WERI-Rb-1 (cell line): ENCODE measurements at regions not wholly inside any gene's neighbourhood (a gene's known extent, or its start where the extent isn't known, plus 50 kb on each side); places are given as distances from the start of the nearest gene placed in this dataset.

Experiments used
- DNase-seq: peaks from one replicate; pipeline ENCODE4 v3.0.0-alpha.2; 2020
- H3K27ac ChIP-seq: fragments of 250-450 bp; sonication (Bioruptor Pico); 2 replicates; pipeline ENCODE4 v1.5.1; 2020; ENCODE audit warnings: mild to moderate bottlenecking, moderate library complexity
- H3K27me3 ChIP-seq: fragments of 250-450 bp; sonication (Bioruptor Pico); 2 replicates; pipeline ENCODE4 v1.5.1; 2021; ENCODE audit warnings: mild to moderate bottlenecking, low read depth, moderate library complexity; ENCODE audit not compliant: insufficient read depth, severe bottlenecking
- H3K36me3 ChIP-seq: fragments of 250-450 bp; sonication (Bioruptor Pico); 2 replicates; pipeline ENCODE4 v1.5.1; 2020; ENCODE audit warnings: mild to moderate bottlenecking, moderate library complexity
- H3K4me3 ChIP-seq: 2 replicates; pipeline ENCODE4 v1.5.1; 2011; ENCODE audit warnings: low read depth, mild to moderate bottlenecking, control low read depth, low read length
- H3K9me3 ChIP-seq: fragments of 250-450 bp; sonication (Bioruptor Pico); 2 replicates; pipeline ENCODE4 v1.5.1; 2021; ENCODE audit warnings: mild to moderate bottlenecking, moderate library complexity; ENCODE audit not compliant: severe bottlenecking
- CTCF ChIP-seq: IDR thresholded peaks from 2 replicates; pipeline ENCODE4 v1.5.1; 2011; ENCODE audit warnings: low read depth, mild to moderate bottlenecking, control low read depth, inconsistent platforms, low read length

- TF ChIP-seq CTCF: no peak
- no peaks in the 10 kb centered on the region for H3K36me3 ChIP-seq
- H3K27ac ChIP-seq: no peak overlapping the region
- peaks cover 40% of the 10 kb centered on the region for H3K27me3 ChIP-seq
- H3K4me3 ChIP-seq: no peak overlapping the region
- no peak for DNase-seq
- no peaks in the 10 kb centered on the region for H3K9me3 ChIP-seq
These were observed 304.0 kb downstream of the LNPK start for GRCh38 chr2:175698061-175698460.

- Histone ChIP-seq H3K27me3 (peaks cover 48% of the 10 kb centered on the region), H3K4me3 (no peak overlapping the region), H3K27ac (no peak overlapping the region), H3K36me3 (no peaks in the 10 kb centered on the region), H3K9me3 (no peaks in the 10 kb centered on the region)
- TF ChIP-seq CTCF: peak; percentile 43; the same call in 1 of the 2 replicates
- peak; percentile 37 for DNase-seq
These were observed 311.8 kb downstream of the LNPK start for GRCh38 chr2:175690113-175690837.

- Histone ChIP-seq H3K9me3 (no peaks in the 10 kb centered on the region), H3K27ac (no peak overlapping the region), H3K4me3 (no peak overlapping the region), H3K36me3 (no peaks in the 10 kb centered on the region), H3K27me3 (peaks cover 60% of the 10 kb centered on the region)
- no peak for TF ChIP-seq CTCF
- no peak for DNase-seq
These were observed 313.8 kb downstream of the LNPK start for GRCh38 chr2:175688243-175688642.

- peaks cover 68% of the 10 kb centered on the region for H3K27me3 ChIP-seq
These were observed 314.6 kb downstream of the LNPK start for GRCh38 chr2:175687465-175687864.

GRCh38 chr2:175686002-175686401, 316.1 kb downstream of the LNPK start:
- DNase-seq: no peak
- no peak overlapping the region for H3K4me3 ChIP-seq

More at GRCh38 chr2:175687465-175687864, 314.6 kb downstream of the LNPK start:
- H3K4me3 ChIP-seq: no peak overlapping the region
- no peak for TF ChIP-seq CTCF
- no peaks in the 10 kb centered on the region for H3K36me3 ChIP-seq
- H3K9me3 ChIP-seq: no peaks in the 10 kb centered on the region
- DNase-seq: no peak
- no peak overlapping the region for H3K27ac ChIP-seq

More at GRCh38 chr2:175686002-175686401, 316.1 kb downstream of the LNPK start:
- H3K36me3 ChIP-seq: no peaks in the 10 kb centered on the region
- no peak overlapping the region for H3K27ac ChIP-seq
- H3K9me3 ChIP-seq: no peaks in the 10 kb centered on the region
- H3K27me3 ChIP-seq: peaks cover 77% of the 10 kb centered on the region
- TF ChIP-seq CTCF: no peak
